ENCODE measurements at regions not wholly inside any gene's neighbourhood (a gene's known extent, or its start where the extent isn't known, plus 50 kb on each side); places are given as distances from the start of the nearest gene placed in this dataset.
"Not testable (repeated sequence)": the region's sequence is repeated elsewhere in the genome, so short reads cannot be mapped to it uniquely, and the experiment has no call there.

- not testable (repeated sequence) for TF ChIP-seq CTCF, POLR2A (IDR thresholded peaks at IDR 0.05)
Measured at GRCh38 chr9:42461436-42461835, 278.0 kb downstream of the SPATA31A6 start.

Data from breast epithelium (tissue), 3 donors.